NCI-H446 (cell line): ENCODE measurements at regions not wholly inside any gene's neighbourhood (a gene's known extent, or its start where the extent isn't known, plus 50 kb on each side); places are given as distances from the start of the nearest gene placed in this dataset.
"Not testable (repeated sequence)": the region's sequence is repeated elsewhere in the genome, so short reads cannot be mapped to it uniquely, and the experiment has no call there.

ENCODE experiments used
- DNase-seq, 2 experiments: peaks; one replicate each; lab custom pipeline; 2025; lab: John Stamatoyannopoulos, UW

DNA sequence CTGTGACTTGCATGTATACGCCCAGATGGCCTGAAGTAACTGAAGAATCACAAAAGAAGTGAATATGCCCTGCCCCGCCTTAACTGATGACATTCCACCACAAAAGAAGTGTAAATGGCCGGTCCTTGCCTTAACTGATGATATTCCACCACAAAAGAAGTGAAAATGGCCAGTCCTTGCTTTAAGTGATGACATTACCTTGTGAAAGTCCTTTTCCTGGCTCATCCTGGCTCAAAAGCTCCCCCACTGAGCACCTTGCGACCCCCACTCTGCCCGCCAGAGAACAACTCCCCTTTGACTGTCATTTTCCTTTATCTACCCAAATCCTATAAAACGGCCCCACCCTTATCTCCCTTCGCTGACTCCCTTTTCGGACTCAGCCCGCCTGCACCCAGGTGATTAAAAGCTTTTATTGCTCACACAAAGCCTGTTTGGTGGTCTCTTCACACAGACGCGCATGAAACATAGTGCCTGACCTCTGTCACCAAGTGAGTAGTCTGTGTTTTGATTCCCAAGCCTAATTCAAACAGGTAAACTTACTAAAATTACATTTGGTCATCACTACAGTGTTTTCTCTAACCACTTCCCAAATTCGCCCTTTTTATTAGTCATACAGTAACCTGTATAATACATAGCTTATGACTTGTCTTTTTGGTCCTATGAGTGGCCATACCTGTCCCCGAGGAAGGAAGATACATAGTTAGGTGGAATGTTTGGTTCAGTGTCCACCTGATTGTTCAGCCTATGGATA, 140.7 kb upstream of the PROK2 start:
- DNase-seq = not testable (repeated sequence)

DNA sequence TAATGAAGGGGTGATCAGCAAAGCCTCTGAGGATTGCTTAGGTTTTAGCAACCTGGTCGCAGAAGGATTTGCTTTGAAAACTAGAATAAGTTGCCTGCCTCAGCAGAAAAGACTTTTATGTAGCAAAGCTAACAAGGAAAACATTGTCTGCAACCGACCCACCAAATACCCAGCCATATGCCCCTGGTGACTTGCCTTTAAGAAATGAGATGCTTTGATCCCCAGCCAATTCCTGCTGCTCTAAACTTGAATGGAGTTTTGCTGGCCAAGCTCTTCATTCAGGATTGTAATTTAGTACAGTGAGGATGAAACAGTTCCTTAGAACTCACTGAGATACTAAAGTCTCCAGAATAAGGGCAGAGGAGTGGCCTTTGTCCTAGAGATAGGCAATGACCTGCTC, 139.8 kb upstream of the PROK2 start:
- peak in 1 of 2 experiments; percentile 23 for DNase-seq

DNA sequence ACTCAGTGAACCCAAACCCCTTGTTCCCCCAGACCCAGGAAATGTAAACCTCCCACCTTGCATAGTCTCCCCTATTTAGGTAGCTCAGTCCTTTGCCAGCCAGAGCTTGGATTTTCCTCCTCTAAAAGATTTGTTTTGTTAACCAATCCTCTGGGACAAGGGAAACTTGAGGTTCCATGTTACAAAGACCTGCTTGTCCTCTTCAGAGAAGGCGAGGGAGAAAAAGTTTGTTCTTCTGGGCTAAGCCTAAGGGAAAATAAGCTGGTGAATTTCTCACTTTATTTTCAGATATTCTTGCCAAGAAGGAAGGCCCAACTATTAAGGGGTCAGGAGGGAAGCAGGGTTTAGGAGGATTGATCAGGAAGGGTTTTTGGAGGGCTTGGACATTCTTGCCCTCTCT, 136.1 kb upstream of the PROK2 start:
- DNase-seq = no peak

DNA sequence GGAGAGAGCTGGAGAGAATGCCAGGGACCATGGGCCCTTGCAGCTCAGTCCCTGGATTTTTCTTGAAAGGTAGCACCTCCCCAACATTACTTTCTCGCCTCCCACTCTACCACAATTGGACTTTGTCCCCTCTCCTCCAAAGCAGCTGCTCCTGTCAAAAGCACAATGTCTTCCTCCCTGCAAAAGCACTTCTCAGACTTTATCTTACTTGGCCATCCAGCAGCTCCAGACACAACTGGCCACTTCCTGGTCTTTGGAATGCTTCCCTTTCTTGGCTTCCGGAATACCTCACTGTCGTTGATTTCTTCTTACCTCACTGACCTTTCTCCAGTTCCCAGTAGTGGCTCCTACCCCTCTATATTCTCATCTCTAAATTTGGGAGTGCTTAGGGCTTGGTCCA, 134.6 kb upstream of the PROK2 start:
- no peak for DNase-seq

DNA sequence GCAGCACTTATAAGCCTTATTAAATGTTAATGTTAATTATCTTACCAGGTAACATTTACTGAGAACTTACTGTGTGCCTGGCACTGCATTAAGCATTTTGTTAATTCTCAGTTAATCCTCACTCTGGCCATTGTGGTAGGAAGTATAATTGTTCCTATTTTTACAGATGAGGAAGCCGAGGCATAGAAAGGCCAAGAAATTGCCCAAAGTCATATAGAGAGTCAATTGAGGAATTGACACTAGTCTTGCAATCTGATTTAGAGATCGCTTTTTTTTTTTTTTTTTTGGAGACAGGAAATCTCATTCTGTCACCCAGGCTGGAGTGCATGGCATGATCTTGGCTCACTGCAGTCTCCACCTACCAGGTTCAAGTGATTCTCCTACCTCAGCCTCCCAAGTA, 132.6 kb upstream of the PROK2 start:
- DNase-seq = no peak

DNA sequence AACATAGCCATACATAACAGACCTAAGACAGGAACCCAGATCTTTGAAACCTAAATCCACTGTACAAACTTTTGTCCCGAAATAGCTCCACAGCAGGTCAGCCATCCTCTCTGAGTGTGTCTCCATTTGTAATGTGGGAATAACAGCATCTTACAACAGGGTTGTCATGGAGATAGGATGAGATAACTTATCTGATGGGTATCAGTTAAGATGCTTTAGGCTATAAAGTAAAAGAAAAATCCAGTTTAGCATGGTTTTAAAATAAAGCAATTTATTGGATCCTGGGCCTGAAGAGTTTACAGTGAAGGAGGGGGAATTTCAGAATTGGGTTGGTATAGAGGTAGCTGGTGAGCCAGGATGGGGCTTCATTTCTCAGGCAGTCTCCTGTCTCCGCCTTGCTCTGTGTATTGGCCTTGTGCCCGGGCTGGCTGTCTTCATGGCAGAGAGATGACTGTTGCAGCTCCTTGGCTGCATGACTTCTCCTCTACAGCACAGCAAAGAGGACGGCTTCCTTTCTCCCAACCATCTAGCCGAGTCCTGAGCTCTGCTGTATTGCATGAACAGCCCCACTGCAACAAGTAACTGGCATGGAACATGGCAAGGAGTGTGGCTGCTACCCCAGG, 131.9 kb upstream of the PROK2 start:
- DNase-seq = peak in 1 of 2 experiments; percentile 1

DNA sequence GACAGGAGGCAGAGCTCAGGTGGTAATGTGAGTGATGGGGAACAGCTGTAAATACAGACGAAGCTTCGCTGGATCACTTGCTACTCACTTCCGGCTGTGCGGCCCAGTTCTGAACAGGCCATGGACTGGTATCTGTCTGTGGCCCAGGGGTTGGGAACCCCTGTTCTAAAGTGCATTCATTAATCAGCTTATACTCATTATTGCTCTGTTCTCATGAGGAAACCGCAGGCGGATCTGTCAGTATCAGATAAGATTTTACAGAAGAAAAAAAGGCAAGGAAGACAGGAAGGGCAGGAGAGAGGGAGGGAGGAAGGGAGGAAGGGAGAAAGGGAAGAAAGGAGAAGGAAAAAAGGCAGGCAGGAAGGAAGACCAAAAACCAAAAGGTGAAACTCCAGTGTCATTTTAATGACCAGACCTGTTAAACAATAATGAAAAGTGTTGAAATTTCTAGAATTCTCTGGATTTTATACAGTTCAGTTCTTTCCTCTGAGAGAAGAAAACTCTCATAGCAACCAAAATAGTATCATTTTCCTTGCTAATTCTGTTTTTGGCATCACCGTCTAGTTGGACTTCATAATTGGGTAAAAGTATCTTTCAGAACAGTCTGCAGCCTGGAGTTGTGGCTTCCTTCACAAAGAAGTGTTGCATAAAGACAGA, 128.0 kb upstream of the PROK2 start:
- no peak for DNase-seq

DNA sequence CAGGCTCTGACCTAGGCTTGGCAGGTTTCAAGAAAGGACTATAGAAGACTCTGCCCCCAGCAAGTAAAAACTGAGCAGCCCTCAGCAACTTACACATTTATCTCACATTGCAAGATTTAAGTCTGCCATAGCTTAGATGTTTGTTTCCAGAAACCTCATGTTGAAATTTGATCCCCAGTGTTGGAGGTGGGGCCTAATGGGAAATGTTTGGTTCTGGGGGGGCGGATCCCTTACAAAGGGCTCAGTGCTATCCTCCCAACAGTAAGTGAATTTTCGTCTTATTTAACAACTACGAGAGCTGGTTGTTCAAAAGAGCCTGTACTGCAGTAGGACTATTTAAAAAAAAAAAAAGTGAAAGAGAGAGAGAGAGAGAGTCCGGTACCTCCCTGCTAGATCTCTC, 125.2 kb upstream of the PROK2 start:
- DNase-seq = no peak

DNA sequence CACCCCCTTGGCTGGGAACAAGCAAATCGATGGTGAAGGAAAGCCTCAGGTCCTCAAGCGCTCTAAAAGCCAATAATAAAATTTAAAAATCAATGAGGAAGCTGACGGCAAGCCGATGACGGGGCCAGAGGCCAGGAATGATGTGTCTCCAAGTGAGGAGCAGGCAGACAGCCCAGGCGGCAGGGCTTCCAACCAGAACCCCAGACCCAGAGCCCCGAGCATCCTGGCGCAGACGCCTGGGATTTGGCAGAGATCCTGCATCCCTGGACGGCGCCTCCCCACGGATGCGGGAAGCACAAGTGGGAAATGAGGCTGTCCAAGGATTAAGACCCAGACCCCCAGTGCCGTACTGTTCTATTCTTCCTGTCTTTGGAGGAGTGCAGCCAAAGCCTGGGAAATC, 123.0 kb upstream of the PROK2 start:
- peak; percentile 39 to 67 for DNase-seq

DNA sequence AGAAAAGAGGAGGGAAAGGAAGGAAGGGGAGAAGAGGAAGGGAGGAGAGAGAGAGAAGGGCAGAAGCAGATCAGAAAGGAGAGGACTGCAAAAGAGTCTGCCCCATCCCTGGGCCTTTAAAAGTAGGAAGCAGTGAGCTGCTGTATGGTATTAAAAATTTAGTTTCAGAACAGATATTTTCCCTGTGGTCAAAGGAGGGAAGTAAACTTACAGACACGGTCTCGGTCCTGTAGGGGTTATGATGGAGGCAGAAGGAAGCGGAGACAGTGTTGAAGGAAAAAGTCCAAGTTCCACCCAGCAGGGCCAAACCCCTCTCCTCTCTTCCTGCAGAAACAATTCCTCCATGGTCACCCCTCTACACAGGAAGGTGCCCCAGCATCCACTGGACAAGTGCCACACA, 122.0 kb upstream of the PROK2 start:
- no peak for DNase-seq

DNA sequence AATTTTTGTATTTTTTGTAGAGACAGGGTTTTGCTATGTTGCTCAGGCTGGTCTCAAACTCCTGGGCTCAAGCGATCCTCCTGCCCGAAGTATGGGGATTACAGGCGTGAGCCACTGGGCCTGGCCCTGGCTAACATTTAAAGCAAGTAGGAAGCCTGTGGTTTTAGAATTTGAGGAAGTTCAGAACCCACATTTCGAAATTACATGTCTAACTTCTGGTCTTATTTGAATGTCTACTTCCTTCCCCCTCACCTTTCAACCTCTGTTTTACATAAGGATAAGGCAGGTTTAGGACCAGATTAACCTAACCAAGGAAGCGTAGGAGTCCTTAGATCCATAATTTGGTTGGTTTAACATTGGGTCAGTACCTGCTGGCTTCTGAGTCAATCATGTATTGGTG, 120.5 kb upstream of the PROK2 start:
- no peak for DNase-seq

DNA sequence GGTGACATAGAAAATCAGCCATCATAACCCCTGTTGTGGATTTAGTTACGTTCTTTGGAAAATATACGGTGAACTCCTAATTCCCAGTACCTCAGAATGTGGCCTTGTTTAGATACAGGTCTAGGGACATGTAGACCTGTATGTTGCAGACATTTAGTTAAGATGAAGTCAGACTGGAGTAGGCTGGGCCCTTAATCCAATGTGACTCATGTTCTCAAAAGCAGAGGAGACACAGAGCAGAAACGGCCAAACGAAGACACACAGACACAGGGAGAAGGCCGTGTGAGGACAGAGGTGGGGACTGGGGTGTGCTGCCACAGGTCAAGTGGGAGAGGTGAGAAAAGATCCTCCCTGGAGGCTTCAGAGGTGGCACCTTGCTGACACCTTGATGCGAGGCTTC, 119.0 kb upstream of the PROK2 start:
- no peak for DNase-seq

DNA sequence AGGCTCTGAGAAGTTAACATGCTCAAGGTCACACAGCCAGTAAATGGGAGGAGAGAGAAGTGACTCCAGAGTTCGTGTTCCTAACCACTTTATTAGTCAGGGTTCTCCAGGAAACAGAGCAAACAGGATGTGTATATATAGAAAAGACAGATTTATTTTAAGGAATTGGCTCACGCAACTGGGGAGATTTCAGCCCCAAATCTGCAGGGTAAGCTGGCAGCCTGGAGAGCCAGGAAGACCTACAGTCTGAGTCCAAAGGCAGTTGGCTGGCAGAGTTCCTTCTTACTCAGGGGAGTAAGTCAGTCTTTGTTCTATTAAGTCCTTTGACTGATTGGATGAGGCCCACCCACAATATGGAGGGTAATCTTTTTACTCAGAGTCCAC, 118.2 kb upstream of the PROK2 start:
- DNase-seq = no peak

DNA sequence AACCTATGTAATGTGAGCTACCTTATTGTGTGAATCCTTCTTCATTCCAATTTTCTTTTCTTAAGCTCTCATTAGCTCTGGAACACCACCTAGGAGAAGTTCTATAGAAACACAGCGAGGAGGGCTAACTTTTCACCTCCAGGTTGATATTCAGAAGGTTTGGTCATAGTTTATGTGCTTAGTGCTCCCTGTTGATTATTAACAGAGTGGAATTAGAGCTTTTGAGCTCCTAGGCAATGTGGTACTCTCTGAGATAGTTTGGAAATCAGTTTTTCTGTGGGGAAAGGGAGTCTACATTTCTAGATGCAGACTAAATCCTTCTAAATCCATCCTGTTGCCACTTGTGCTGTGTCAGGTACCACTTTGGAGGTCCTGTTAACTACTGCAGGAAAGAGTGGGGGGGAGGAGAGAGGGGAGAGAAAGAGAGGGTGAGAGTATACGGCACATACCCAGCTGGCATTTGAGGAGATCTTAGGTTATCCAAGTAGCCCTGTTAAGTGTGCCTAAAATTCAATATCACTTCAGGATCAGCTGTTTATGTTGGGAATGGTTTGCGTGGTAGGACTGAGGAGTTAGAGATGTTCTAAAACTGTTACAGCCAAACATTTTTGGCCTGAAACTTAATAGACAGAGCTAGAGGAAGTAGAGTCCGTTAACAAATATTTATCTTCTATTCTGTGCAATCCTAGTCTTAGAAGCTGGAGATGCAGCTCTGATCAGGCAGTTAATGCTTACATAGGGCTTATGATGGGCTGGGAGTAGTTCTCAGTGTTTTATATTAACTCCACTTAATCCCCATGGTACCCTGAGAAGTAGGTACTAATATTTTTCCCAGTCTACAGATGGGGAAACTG, 117.5 kb upstream of the PROK2 start:
- DNase-seq = no peak

DNA sequence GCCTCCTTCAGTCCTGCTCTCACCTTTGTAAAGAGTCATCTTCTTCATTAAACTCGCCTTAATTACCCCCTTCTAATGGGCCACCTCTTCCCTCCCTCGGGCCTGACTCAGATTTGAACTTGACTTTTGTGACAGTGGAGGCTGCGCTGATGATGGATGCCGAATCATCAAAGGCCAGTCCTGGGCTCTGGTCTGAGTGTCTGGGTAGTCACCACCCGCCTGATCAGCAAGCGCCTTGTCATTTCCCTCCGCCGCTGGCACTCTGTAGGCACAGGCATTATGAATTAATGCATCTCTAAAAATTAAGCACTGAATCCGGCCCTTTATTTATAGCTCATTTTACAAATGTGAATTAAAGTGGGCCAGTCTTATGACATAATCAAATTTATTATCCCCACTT, 116.7 kb upstream of the PROK2 start:
- no peak for DNase-seq

DNA sequence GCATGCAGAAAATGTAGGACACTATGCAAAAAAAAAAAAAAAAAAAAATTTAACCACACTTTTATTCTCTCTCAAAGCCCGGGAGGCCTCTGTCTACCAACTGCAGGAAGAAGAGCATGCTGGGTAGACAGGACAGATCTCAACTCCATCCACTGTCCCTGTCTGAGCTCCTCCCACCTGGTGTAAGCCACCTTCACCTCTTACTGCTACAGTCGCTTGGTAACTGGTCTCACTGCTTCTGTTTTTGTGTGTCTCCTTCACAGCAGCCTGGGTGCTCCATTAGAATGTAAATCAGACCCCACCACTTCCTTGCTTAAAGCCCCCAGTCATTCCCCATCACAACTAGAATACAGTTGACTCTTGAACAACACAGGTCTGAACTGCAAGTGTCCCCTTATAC, 115.1 kb upstream of the PROK2 start:
- no peak for DNase-seq

DNA sequence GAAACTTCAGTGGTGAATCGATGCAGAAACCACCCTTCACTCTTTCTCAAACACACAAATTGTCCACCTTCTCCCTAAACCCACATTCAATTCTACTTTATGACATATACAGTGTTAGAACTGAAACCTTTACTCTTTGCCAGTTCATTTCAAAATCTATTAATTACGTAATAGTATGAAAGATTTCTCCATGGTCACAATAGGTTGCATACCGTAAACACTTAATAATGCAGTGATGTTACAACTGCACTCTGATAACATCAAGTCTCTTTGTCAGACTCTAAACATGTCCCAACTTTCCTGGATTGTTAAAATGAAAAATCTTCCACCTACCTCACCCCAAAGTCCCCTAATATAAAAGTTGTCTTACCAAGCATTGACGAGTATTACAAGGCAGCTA, 111.8 kb upstream of the PROK2 start:
- DNase-seq = no peak

DNA sequence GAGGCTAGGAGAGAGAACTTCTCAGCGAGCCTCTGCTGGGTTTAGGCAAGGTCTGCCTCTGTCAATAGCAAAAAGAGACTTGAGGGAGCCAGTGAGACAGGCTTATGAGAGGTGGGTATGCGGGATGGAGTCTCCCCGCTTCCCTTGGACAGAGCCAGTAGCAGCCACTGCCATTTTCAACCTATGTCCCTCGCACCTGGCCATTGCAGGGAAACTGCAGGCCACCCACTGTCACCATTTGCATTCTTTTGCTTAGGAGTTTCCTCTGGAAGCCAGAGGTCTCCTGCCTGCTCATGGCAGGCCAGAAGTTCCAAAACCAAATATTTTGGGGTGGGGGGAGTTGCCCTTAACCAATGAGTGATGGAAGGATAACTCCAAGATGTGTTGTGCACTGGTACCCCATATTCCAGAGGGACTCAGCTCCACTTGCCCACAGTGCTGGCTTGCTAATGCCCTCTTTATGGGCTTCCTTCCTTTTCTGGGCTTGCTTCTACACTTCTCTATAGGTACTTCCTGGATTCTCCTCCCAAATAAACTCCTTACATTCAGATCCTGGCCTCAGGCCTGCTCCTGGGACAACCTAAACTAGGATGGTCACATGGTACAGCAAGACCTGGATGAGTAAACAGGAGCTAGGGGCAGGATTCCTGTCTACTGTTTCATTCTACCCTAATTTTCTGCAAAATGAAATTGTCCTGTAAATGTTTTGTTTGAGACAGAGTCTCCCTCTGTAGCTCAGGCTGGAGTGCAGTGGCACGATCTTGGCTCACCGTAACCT, 108.9 kb upstream of the PROK2 start:
- no peak for DNase-seq

DNA sequence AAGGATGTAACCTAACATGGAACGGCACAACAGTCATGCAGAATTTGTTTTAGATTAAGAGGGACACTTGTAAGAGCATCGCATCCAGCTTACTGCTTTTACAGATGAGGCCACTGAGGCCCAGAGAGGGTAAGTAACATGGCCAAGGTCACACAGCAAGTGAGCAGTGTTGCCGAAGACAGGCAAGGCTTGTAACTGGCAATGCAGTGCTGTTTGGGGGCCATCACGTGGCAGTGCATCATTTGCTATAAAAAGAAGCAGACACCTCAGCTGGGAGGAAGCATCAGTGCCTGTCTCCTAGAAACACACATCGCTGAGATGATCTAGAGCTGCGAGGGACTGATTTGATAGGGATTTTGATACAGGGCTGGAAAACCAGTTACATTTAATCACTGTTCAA, 108.2 kb upstream of the PROK2 start:
- DNase-seq = no peak

DNA sequence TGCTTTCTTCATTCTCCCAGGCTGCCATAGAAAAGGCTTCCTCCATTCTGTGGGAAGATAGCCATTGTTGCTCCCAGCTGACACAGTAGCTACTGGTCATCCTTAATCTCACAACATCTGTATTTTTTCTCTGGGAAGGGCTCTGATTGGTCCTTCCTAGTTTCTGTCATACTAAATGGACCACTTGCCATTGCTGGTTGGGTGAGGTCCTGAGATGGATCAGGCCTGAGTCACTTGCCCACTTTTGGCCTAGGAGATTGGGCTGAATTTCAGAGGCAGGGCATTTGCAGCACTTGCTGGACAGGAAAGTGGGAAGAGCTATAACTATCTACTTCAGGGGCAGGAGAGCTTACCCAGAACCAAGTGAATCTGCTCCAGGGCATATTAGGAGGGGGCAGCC, 106.5 kb upstream of the PROK2 start:
- no peak for DNase-seq

DNA sequence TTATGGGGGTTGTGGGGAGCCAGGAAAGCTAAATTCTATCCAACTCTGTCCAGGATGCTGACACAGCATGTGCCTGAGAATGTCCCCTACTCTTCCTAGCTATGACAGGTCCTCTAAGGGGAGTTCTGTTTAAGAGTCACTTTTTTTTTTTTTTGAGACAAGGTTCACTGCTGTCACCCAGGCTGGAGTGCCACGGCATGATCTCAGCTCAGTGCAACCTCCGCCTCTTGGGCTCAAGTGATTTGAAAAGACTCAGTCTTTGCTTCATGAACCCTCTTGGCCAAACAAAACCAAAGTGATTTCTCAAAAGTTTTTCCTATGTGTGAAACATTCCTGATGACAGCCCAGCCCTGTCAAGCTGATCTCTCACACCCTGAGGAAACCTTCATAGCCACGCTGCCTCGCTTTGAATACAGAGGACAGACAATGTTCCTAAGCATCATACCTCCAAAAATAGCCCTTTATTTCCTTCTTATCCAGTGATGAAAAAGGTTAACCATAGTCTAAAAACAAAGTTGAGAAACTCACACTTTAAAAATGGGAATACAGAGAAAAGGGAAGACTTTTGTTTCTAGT, 105.5 kb upstream of the PROK2 start:
- DNase-seq = no peak
